ENCODE measurements at regions not wholly inside any gene's neighbourhood (a gene's known extent, or its start where the extent isn't known, plus 50 kb on each side); places are given as distances from the start of the nearest gene placed in this dataset.
"Not testable (repeated sequence)": the region's sequence is repeated elsewhere in the genome, so short reads cannot be mapped to it uniquely, and the experiment has no call there.

DNA sequence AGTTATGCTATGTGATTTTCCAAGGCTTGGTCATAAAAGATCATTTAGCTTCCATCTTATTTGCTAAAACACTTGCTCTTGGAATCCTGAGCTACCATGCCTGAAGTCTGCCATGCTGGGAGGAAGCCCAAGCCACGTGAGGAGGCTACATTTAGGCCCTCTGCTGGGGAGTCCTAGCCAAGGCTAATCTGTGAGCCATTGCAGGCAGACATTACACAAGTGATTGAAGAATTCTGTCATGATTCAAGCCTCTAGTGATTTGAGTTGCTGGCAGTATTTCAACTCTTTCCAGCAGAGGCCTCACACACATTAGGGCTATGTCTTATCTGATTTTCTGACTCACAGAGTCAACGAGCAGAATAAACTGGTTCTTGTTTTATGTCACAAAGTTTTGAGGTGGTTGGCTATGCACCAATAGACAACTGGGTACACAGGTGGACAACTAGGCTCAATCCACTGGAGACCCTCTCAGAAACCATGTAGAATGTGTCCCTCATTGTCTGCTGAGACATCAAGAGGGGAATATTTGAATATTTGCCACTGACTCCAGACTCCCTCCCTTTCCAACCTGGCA lies 227.2 kb upstream of the SULF2 start:
- peak; percentile 30 for DNase-seq (ENCODE audit: low spot score)

DNA sequence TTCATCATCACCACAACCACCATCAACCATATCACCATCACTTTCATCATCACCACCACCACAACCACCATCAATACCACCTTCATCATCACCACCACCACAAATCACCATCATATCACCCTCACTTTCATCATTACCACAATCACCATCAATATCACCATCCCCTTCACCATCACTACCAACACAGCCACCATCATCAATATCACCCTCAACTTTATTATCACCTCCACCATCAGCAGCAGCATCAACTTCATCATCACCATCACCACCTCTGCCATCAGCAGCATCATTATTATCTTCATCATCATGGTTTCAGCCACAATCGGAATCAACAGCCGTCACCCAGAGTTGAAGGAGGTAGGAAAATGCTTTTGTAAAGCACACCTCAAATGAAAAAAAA lies 225.7 kb upstream of the SULF2 start:
- DNase-seq (ENCODE audit: low spot score) = no peak

DNA sequence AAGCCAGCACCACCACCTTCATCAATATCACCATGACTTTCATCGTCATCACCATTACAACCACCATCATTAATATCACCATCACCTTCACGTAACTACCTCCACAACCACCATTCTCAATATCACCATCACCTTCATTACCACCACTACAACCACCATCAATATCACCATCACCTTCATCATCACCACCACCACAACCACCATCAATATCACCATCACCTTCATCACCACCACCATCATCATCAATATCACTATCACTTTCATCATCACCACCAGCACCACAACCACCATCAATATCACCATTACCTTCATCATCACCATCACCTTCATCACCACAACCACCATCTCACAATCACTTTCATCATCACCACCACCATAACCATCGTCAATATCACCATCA lies 225.3 kb upstream of the SULF2 start:
- no peak for DNase-seq (ENCODE audit: low spot score)

DNA sequence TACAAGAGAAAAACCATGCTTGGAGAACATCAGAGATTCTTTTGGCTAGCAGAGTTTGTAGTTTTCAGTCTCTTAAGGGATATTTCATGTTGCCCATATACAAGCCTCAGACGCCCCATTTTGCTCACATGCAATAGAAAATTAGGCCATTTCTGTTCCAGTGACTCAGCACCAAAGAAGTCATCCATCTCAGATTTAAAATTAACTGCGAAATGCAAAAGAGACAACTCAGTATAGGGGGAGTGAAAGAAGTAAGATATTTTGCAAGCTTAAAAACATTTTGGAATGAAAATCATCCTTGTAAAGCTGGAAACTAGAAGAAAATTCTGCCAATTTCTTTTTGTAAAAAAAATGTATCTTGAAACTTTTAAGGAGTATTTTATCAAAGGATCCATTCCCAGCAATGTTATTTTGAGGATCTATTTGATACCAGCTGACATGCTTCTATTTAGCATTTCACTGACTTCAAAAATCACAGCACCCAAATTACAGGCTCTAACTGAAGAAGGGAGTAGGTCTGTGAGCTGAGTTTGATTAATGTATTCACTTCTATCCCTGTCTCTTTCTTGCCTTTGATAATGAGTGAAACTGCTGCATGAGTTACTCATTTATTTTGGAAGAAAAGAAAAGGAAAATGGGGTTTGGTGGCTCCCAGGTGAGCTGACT lies 223.7 kb upstream of the SULF2 start:
- DNase-seq (ENCODE audit: low spot score) = no peak

DNA sequence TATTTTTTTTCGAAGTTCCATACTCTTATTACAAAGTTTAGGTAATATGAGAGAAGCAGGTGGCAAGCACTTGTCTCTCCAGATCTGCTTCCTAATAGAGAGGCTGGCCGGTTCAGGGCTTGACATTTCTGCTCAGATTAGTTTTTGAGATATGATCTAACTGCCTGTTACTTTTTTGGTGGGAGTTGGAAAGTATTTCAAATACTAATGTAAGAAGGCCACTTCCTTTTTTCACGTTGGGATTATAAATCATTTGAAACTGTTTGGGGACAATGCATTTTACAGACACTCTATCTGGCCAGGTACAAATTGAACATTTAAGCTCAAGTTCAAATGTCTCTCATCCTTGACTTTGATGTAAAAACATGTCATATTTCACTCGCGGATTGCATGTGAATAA lies 222.1 kb upstream of the SULF2 start:
- DNase-seq (ENCODE audit: low spot score) = no peak

DNA sequence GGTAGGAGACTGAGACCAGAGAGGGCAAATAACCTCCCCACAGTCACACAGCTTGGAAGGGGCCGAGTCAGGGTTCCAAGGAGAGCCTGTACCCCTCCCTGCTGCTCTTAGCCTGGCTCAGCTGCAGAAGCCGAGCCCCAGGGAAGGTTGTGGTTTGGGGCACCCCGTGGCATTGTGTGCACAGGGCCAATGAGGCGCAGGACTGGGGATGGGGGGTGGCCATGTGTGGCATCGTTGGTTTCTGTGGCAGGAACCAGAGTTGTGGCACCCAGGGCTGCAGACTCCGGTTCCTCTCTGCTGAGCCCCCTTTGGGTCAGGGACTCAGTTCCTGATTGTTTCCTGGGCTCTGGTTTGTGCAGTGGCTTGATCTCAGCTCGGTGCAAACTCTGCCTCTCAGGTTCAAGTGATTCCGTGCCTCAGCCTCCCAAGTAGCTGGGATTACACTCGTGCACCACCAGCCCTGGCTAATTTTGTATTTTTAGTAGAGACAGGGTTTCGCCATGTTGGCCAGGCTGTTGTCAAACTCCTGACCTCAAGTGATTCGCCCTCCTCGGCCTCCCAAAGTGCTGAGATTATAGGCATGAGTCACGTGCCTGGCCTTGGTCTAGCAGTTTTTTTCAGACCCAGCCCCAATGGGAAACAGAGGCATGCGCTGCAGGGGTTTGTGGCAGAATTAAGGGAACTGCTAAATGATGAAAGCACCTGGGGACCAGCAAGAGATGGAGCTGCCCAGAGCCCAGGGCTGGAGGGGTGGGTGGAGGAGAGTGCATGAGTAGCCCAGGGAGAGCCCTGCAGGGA lies 221.0 kb upstream of the SULF2 start:
- DNase-seq (ENCODE audit: low spot score) = no peak

DNA sequence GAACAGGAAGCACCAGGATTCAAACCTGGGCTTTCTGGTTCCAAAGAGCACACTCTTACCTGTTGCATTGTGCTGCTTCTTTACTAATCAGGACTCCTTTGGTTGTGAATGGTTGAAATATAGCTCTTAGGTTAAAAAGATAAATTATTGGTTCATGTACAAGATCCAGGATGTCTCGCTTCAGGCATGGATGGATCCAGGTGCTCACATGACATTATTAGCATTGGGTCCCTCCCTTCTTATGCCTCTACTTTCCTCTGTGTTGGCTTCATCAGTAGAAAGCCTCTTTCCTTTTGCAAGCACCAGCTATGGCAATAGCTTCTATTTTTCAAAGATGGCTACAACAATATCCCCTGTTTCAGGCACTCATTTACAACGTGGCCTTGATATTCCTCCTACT lies 217.7 kb upstream of the SULF2 start:
- no peak for DNase-seq (ENCODE audit: low spot score)

DNA sequence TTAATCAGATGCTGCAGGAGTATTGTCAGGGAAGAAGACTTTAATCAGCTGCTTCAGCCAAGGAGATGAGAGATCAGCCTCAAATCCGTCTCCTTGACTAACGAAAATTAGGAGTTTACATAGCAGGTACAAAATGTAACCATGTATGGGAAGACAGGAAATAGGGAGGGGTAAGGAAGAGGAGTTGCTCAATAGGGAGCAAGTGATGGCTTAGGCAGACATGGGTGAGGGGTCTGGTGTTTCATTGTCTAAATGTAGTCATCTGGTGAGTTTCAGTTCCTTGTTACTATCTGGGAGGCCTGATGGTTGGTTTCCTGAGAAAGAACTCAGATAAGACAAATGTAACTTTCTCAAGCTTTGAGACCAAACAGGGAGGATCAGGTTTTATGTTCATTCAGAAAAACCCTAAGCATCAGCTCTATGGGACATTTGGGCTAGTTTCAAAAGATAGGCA lies 217.3 kb upstream of the SULF2 start:
- DNase-seq (ENCODE audit: low spot score) = no peak

DNA sequence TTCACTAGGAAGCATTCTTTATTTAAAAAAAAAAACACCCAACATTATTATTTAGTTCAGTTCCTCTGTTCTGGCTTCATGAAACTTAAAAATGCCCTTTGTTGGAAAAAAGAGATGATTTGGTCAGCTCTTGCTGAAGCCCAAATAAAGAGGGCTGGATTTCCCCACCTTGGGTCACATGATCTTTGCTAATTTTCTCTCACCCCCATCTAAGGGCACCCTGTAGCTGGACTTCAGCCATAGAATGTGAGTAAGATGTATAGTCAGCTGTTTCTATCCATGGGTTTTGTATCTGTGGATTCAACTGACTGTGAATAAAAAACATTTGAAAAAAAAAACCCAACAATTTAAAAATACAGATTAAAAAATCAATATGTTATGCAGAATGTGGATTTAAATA lies 213.9 kb upstream of the SULF2 start:
- DNase-seq (ENCODE audit: low spot score) = no peak

DNA sequence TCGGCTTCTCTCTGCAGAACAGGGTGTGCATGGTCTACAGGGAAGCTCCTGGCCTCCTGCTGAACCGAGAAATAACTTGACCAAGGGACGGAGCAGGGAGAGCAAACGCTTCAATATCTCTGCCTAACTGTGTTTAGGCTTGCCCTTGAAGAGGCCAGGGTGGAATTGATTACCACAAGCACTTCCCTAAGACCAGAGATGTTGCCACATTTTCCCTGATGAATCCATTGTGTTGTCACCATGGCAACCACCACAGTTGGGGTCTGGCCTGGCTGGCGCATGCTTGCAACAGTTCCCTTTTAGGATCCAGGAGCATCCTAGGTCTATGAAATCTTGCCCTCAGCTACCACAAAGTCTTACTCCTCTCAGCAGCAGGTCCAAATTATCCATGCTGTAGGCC lies 213.5 kb upstream of the SULF2 start:
- no peak for DNase-seq (ENCODE audit: low spot score)

DNA sequence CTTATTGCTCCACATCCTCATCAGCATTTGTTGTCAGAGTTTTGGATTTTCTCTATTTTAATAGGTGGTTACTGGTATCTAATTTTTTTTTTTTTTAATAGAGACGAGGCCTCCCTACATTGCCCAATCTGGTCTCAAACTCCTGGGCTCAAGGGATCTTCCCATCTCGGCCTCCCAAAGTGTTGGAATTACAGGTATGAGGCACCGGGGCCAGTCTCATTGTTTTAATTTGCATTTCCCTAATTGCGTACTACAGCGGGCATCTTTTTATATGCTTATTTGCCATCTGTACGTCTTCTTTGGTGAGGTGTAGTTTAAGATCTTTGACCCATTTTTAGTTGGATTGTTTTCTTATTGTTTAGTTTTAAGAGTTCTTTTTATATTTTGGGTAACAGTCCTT lies 210.4 kb upstream of the SULF2 start:
- no peak for DNase-seq (ENCODE audit: low spot score)

DNA sequence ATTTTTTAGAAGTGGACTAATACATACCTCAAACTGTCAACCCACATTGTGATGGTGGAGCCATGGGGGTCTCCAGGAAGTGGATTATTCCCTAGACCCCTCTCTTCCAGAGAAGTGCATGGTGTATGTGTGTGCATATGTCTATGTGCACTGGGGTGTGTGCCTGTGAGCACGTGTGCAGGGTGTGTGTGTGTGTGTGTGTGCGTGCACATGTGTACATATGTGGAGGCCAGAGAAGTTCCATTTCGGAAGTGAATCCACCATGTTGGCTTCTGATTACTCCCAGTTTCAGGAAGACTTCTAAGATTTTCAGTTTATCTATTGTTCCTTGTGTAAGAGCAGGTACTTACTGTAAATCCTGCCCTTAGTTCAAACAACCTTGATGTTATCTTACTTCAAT lies 208.5 kb upstream of the SULF2 start:
- no peak for DNase-seq (ENCODE audit: low spot score)

DNA sequence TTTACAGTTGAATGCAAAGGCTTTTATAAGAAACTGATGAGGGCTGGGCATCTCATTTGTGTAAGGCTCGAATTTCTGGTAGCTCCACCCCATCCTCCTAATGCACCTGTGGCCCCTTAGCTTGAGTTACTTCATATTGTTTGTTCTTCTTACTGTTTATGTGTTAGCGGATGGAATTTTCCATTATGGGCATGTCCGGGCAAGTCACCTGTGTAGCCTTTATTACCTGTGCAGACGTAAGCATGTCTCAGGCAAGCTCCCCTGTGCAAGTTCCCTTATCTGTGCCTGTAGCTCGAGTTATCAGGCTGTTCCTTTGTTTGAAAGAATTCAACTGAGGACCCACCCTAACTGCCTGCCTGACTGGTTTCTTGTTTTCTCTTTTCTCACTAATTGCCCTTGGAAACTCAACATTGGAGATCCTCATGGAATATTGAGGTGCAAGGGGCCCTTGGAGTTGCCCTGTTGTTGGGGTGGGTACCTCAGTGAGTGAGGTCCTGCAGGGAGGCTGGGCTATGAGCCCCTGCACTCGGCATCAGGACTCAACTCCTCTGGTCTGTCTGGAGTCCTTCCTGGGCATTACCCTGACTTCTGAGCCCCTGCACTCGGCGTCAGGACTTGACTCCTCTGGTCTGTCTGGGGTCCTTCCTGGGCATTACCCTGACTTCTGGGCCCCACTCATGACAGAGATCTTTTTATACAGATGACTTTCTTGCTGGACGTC lies 207.9 kb upstream of the SULF2 start:
- no peak for DNase-seq (ENCODE audit: low spot score)

DNA sequence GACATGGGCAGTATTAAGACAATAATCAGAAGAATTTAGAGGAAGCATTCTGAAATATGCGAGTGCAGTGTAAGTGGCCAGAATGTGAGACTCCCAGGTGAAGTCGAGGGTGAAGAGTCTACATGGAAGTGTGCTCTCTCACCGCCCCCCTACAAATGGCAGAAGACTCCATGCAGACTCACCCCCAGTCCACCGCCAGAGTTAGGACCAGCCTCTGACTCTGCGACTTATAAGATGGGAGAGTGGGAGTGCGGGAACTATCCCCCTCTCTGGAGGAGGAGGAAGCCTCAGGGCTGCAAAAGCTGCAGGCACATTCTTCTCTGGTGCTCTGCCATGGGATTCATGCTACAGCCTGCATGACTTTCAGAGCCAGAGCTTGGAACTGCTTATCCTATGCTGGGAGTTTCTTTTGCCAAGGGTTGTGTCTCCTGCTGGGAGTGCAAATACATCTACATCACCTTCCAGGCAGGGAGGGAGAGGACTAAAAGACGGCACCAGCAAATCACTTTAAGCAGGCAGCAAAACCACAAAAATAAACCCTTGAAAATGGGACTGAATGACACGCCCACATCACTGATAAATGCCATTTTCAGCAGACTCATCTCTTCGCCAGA lies 206.7 kb upstream of the SULF2 start:
- DNase-seq (ENCODE audit: low spot score) = no peak

DNA sequence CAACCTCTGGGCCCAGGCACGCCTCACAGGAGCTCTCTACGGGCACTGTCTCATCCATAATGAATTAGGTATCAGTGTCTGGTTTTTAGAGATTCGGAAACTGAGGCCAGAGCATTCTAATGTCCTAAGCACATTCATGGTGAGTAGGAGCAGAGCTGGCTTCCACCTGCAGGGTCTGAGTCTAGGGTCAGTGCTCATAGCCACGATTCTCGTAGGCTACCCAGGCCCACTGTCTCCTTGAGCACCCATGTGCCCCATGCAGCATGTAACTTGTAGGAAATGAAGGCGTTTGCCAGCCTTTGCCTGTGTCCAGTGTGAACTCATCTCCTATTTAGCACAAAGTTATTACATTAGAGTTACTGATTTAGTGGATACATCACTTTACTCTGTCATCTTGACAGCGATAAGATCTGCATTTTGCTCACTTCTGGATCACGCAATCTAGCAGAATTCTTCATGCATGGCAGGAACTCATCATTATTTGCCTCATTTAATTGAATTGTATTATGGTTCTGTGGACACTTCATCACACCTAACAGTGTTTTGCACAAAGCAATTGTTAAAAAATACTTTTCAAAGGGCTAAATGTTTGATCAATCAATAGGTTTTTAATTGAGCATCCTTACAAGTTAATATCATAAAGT lies 205.3 kb upstream of the SULF2 start:
- no peak for DNase-seq (ENCODE audit: low spot score)

DNA sequence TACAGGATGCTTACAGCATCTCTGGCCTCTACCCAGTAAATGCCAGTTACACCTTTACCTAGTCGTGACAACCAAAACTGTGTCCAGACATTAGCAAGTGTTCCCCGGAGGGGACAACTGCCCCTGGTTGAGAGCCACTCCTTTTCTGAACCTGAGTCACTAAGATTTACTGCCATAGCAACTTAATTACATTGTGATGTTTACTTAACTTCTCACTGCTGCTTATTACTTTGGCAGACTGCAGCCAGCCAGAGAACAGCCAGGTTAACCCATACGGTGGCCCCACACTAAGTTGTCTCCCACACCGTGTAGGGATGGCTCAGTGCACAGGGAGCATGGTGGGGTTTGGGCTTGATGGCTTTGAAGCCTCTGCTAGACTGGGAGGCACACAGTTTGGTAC lies 204.7 kb upstream of the SULF2 start:
- DNase-seq (ENCODE audit: low spot score) = peak; percentile 63

DNA sequence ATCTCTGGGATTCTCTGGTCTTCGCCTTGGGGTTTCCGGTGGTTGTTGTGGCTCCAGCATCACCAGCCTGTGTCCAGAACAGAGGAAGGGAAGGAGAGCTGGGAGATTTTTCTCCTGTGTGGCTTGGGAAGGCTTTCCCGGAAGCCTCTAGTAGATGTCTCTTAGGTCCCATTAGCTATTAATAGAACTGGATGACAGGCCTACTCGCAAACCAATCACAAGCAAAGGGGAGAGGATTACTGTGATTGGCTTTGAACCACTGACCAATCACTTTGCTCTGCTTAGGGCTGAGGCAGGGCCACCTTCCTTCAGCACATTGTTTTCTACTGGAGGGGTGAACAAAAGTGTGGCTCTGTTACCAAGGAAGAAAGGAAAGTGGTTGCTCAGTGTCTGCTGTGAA lies 203.4 kb upstream of the SULF2 start:
- no peak for DNase-seq (ENCODE audit: low spot score)

DNA sequence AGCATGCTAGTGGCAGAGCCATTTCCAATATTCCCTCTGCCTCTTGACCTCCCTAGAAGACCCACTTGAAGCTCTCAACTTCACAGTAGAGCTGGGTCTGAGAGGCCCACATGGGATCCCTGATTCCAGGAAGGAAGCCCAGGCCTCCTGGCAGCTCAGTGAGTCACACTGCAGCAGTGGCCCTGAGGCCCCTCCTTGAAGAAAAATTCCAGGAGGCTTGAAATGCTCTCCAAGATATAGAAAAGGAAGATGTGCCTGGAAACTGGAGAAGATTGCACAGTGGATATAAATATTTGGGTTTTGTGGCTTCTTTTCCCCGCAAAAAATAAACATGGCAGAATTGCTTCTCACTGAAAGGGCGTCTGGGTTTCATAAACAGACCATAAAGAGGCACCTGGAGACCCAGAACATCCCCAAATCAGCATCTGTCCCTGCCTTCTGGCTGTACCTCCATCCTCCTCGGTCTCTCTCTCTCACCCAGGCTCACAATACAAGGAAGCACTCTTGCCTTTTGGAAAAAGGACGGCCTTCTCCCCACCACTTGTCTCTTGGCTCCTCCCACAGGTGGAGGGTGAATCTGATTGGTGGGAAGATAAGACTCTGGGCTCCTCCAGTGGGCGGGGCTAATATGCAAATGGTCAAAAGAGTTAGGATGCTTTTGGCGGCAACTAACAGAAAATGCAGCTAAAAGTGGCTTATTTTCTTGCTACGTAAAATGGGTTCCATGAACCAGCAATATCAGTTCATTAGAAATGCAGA lies 200.0 kb upstream of the SULF2 start:
- no peak for DNase-seq (ENCODE audit: low spot score)

DNA sequence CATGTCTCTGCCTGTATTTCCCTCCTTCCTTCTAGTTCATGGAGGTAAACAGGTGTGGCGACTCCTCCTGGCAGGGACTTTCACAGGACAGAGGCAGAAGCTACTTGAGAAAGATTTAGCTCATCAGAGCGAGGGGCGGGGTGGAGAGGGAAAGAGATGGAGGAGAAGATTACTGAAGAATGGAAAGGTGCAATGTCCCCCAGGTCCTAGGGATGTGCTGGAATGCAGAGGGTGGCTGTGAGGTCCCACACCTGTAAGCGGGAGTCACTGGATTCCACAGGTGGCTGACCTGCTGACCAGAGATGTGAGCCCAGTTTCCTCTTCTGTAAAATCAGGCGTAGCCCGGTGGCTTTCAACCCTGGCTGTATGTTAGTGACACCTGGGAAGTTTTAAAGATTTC lies 199.2 kb upstream of the SULF2 start:
- no peak for DNase-seq (ENCODE audit: low spot score)

DNA sequence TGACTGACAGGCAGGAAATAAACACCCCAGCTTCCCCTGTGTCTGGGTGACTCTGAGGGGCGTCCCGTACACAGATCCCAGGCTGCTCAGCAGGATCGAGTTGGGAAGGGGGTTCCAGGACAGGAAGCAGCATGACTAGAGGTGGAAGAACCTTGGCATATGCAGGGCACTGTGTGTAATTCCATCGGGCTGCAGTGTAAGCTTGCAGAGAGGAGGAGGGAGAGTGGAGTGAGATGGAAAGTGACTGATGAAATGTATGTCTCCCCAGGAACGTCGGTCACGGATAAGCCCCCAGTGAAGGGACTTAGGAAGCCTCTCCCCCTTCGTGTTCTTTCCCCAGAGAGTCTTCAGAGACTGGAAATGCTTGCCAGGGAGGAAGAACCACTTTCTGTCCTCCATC lies 198.4 kb upstream of the SULF2 start:
- DNase-seq (ENCODE audit: low spot score) = not testable (repeated sequence)
